Activated T-helper 17 cell treated with anti-CD3 and anti-CD28 coated beads, Interleukin-2, amount 50 U/mL, for 72 hours (primary cell): ENCODE measurements at regions not wholly inside any gene's neighbourhood (a gene's known extent, or its start where the extent isn't known, plus 50 kb on each side); places are given as distances from the start of the nearest gene placed in this dataset.
"Not testable (repeated sequence)": the region's sequence is repeated elsewhere in the genome, so short reads cannot be mapped to it uniquely, and the experiment has no call there.

Source experiments
- ATAC-seq: fragments of 150-1000 bp; cut with Tn5 transposase; replicated peaks from 2 replicates; pipeline ENCODE4 v1.10.0; 2021; ENCODE audit warnings: mild to moderate bottlenecking, moderate library complexity
- H3K27ac Mint-ChIP-seq: one replicate; pipeline ENCODE4 v1.8.0; 2022; ENCODE audit warnings: mixed read lengths
- H3K27me3 Mint-ChIP-seq: one replicate; pipeline ENCODE4 v1.8.0; 2022; ENCODE audit warnings: mixed read lengths
- H3K36me3 Mint-ChIP-seq: one replicate; pipeline ENCODE4 v1.8.0; 2022; ENCODE audit warnings: low read depth, mild to moderate bottlenecking, mixed read lengths
- H3K4me1 Mint-ChIP-seq: one replicate; pipeline ENCODE4 v1.8.0; 2022; ENCODE audit warnings: mixed read lengths
- H3K4me3 Mint-ChIP-seq: one replicate; pipeline ENCODE4 v1.8.0; 2022; ENCODE audit warnings: mild to moderate bottlenecking, mixed read lengths
- H3K9me3 Mint-ChIP-seq: one replicate; pipeline ENCODE4 v1.8.0; 2022; ENCODE audit warnings: mixed read lengths

GRCh38 chr6:137933696-137934095 lies 66.6 kb downstream of the TNFAIP3 start:
- Mint-ChIP-seq H3K36me3 (no peaks in the 10 kb centered on the region), H3K4me1 (peaks cover 22% of the 10 kb centered on the region), H3K9me3 (peaks cover under 1% of the 10 kb centered on the region), H3K27ac (no peak overlapping the region), H3K27me3 (no peaks in the 10 kb centered on the region), H3K4me3 (peak overlapping the region; percentile 4)
- peak; percentile 69 for ATAC-seq

DNA sequence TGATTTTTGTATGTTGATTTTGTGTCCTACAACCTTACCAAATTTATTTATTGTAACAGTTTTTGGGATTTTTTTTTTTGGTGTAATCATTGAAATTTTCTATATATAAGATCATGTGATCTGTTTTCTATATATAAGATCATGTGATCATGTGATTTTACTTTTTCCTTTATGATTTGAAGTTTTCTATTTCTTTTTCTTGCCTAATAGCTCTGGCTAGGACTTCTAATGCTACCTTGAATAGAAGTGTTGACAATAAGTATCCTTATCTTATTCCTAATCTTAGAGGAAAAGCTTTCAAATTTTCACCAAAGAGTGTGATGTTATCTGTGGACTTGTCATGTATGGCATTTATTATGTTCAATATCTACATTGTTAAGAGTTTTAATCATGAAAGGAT lies 69.7 kb downstream of the TNFAIP3 start:
- ATAC-seq: no peak

GRCh38 chr6:137937834-137938233 lies 70.8 kb downstream of the TNFAIP3 start:
- Mint-ChIP-seq H3K27ac (no peak overlapping the region), H3K4me1 (peaks cover 33% of the 10 kb centered on the region), H3K9me3 (peaks cover 5% of the 10 kb centered on the region), H3K4me3 (no peak overlapping the region), H3K27me3 (no peaks in the 10 kb centered on the region), H3K36me3 (no peaks in the 10 kb centered on the region)
- no peak for ATAC-seq

More for the DNA sequence above, 69.7 kb downstream of the TNFAIP3 start:
- Mint-ChIP-seq H3K4me3 (no peak overlapping the region), H3K4me1 (peaks cover 28% of the 10 kb centered on the region), H3K27me3 (no peaks in the 10 kb centered on the region), H3K36me3 (no peaks in the 10 kb centered on the region), H3K9me3 (peaks cover 5% of the 10 kb centered on the region), H3K27ac (no peak overlapping the region)

DNA sequence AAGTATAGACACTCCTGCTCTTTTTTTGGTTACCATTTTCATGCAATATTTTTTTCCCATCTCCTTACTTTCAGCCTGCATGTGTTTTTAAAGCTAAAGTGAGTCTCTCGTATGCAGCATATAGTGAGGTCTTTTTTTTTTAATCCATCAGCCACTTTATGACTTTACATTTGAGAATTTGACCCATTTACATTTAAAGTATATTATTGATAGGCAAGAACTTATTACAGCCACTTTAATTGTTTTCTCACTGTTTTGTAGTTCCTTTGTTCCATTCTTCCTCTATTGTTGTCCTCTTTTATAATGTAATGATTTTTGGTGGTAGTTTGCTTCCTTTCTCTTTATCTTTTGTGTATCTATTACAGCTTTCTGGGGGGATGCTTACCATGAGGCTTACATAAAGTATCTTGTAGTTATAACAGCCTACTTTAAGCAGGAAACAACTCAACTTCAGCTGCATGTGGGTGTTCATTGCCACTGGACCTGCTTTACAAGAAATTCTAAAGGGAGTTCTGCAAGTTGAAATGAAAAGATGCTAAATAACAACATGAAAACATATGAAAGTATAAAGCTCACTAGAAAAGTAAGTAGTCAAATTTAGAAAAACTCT lies 71.8 kb downstream of the TNFAIP3 start:
- Mint-ChIP-seq H3K4me3 (peak overlapping the region; percentile 78), H3K4me1 (peaks cover 25% of the 10 kb centered on the region), H3K36me3 (no peaks in the 10 kb centered on the region), H3K27ac (peak overlapping the region; percentile 41), H3K9me3 (peaks cover 5% of the 10 kb centered on the region), H3K27me3 (no peaks in the 10 kb centered on the region)
- ATAC-seq: no peak

DNA sequence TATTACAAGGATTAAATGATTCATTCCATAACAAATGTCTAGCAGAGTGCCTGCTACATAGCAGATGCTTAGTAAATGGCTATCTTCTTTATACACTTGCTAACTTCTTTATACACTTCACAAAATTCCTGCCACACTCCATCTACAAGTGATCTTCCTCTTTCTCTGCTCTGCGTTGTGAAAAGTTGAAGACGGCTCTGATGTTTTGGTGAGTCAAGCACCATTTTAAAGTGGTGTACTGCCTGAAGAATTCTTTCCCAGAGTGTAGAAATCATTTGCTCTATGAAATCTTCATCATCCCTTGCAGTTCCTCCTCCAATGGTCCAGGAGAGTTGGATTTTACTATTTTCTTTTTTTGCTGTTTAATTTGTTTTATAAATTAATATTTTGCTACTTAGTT lies 74.9 kb downstream of the TNFAIP3 start:
- peaks cover 5% of the 10 kb centered on the region for H3K9me3 Mint-ChIP-seq
- no peaks in the 10 kb centered on the region for H3K36me3 Mint-ChIP-seq
- H3K4me3 Mint-ChIP-seq: no peak overlapping the region
- H3K4me1 Mint-ChIP-seq: peaks cover 40% of the 10 kb centered on the region
- H3K27me3 Mint-ChIP-seq: no peaks in the 10 kb centered on the region
- ATAC-seq: no peak
- H3K27ac Mint-ChIP-seq: peak overlapping the region; percentile 66

GRCh38 chr6:137942736-137943135 lies 75.7 kb downstream of the TNFAIP3 start:
- no peak overlapping the region for H3K4me3 Mint-ChIP-seq
- H3K36me3 Mint-ChIP-seq: no peaks in the 10 kb centered on the region
- peak overlapping the region; percentile 66 for H3K27ac Mint-ChIP-seq
- peaks cover 40% of the 10 kb centered on the region for H3K4me1 Mint-ChIP-seq
- H3K27me3 Mint-ChIP-seq: no peaks in the 10 kb centered on the region
- H3K9me3 Mint-ChIP-seq: peaks cover 5% of the 10 kb centered on the region
- no peak for ATAC-seq

GRCh38 chr6:137944381-137944780 lies 77.3 kb downstream of the TNFAIP3 start:
- H3K9me3 Mint-ChIP-seq, H3K27me3 Mint-ChIP-seq, H3K36me3 Mint-ChIP-seq: not testable (repeated sequence)
- Mint-ChIP-seq H3K27ac (peak overlapping the region; percentile 42), H3K4me3 (peak overlapping the region; percentile 54), H3K4me1 (peaks cover 35% of the 10 kb centered on the region)
- ATAC-seq: peak; percentile 43

- H3K27ac Mint-ChIP-seq: peak overlapping the region; percentile 42
- ATAC-seq: peak; percentile 40
- no peaks in the 10 kb centered on the region for H3K36me3 Mint-ChIP-seq
- H3K9me3 Mint-ChIP-seq: no peaks in the 10 kb centered on the region
- H3K27me3 Mint-ChIP-seq: no peaks in the 10 kb centered on the region
- H3K4me1 Mint-ChIP-seq: peaks cover 37% of the 10 kb centered on the region
- H3K4me3 Mint-ChIP-seq: peak overlapping the region; percentile 54
These were observed 77.9 kb downstream of the TNFAIP3 start for GRCh38 chr6:137944793-137945498.

DNA sequence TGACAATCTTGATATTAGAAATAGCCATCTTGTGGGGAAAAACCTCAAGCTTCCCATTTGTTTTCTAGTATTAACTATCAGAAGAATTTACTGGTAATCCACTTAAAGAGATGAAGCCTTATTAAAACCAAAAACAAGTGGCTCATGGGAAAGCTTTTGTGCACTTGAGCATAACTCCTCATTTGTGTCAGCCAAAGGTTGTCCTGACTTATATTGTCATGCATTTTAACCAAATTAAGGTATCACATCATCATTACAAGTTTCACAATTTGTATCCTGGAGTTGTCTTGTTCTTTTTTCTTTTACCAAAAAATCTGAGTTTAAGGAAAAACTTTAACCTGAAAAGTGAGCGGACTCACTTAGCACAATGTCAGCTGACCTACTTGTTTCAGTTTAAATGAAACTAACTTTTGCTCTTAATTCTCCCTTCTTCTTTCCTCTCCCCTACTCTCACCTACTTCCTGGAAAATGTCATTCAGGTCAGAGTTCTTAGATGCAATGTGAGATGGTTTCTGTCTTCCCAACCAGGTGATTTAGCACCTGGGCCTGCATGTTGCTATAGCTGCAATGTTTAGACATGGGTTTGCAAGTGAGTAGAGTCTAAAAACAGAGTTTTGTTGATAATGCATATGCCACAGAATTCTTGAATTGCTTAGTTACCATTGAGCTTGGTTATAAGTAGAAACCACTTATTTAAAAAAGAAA lies 82.8 kb downstream of the TNFAIP3 start:
- Mint-ChIP-seq H3K9me3 (no peaks in the 10 kb centered on the region), H3K4me1 (peaks cover 26% of the 10 kb centered on the region), H3K36me3 (no peaks in the 10 kb centered on the region), H3K27me3 (no peaks in the 10 kb centered on the region), H3K27ac (peak overlapping the region; percentile 83), H3K4me3 (peak overlapping the region; percentile 68)
- peak; percentile 84 for ATAC-seq

GRCh38 chr6:137950581-137950980 lies 83.5 kb downstream of the TNFAIP3 start:
- no peak overlapping the region for H3K27ac Mint-ChIP-seq
- H3K36me3 Mint-ChIP-seq: no peaks in the 10 kb centered on the region
- no peak for ATAC-seq
- H3K4me3 Mint-ChIP-seq: peak overlapping the region; percentile 68
- no peaks in the 10 kb centered on the region for H3K27me3 Mint-ChIP-seq
- H3K4me1 Mint-ChIP-seq: peaks cover 20% of the 10 kb centered on the region
- no peaks in the 10 kb centered on the region for H3K9me3 Mint-ChIP-seq

- no peaks in the 10 kb centered on the region for H3K9me3 Mint-ChIP-seq
- H3K27ac Mint-ChIP-seq: no peak overlapping the region
- H3K27me3 Mint-ChIP-seq: no peaks in the 10 kb centered on the region
- H3K4me1 Mint-ChIP-seq: peaks cover 17% of the 10 kb centered on the region
- no peaks in the 10 kb centered on the region for H3K36me3 Mint-ChIP-seq
- no peak overlapping the region for H3K4me3 Mint-ChIP-seq
- no peak for ATAC-seq
These were observed 84.1 kb downstream of the TNFAIP3 start for GRCh38 chr6:137951064-137951597.

DNA sequence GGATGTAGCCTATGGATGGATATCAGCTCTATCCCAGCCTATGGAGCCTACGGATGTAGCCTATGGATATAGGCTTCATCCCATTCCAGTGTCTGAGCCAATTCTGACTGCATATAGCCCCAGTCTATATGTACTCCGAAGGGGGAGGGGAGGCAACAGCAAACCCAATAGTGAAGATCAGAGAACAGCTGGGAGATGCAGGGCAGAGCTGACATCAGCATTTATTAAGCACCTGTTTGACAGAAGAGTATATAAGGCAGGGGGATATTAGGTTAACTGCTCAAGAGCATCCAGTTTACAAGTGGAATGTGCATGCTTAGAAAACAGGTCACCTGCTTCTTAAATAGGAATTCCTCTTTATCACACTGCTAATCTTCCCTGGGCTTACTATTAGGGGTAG lies 85.2 kb downstream of the TNFAIP3 start:
- Mint-ChIP-seq H3K9me3 (no peaks in the 10 kb centered on the region), H3K4me1 (peaks cover 17% of the 10 kb centered on the region), H3K27ac (no peak overlapping the region), H3K4me3 (no peak overlapping the region), H3K36me3 (no peaks in the 10 kb centered on the region), H3K27me3 (no peaks in the 10 kb centered on the region)
- ATAC-seq: no peak

GRCh38 chr6:137953761-137954160 lies 86.7 kb downstream of the TNFAIP3 start:
- Mint-ChIP-seq H3K27ac (no peak overlapping the region), H3K9me3 (no peaks in the 10 kb centered on the region), H3K27me3 (no peaks in the 10 kb centered on the region), H3K4me3 (no peak overlapping the region), H3K36me3 (no peaks in the 10 kb centered on the region), H3K4me1 (peaks cover 21% of the 10 kb centered on the region)
- ATAC-seq: no peak

- Mint-ChIP-seq H3K9me3 (no peaks in the 10 kb centered on the region), H3K4me1 (peaks cover 21% of the 10 kb centered on the region), H3K36me3 (no peaks in the 10 kb centered on the region), H3K4me3 (no peak overlapping the region), H3K27ac (no peak overlapping the region), H3K27me3 (no peaks in the 10 kb centered on the region)
- ATAC-seq: no peak
These were observed 87.2 kb downstream of the TNFAIP3 start for GRCh38 chr6:137954253-137954652.

DNA sequence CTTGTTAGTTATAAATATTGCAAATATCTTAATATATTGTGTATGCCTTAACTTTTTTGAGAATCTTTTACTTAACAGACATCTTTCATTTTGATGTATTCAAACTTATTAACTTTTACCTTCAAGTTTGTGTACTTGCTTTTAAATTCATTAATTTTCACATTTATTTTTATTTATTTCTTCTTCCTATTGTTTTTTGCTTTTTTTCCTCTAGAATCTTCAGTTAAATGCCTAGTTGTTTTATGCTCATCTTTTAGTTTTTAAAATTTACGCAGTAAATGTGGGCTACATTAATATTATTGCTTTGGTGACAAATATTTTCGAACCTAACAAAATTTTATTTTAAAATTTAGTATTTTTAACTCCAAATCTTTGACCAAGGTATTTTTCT lies 89.0 kb downstream of the TNFAIP3 start:
- Mint-ChIP-seq H3K9me3 (no peaks in the 10 kb centered on the region), H3K4me1 (peaks cover 7% of the 10 kb centered on the region), H3K36me3 (no peaks in the 10 kb centered on the region), H3K27me3 (no peaks in the 10 kb centered on the region), H3K4me3 (no peak overlapping the region), H3K27ac (no peak overlapping the region)
- no peak for ATAC-seq
